Stimulated activated CD4-positive, alpha-beta T cell treated with anti-CD3 and anti-CD28 coated beads, TNF-alpha, amount 100 ng/mL, for 48 hours (primary cell): ENCODE measurements at regions not wholly inside any gene's neighbourhood (a gene's known extent, or its start where the extent isn't known, plus 50 kb on each side); places are given as distances from the start of the nearest gene placed in this dataset.

Source experiments
- DNase-seq, 3 donors: peaks; one replicate each; pipeline ENCODE4 v3.0.0-alpha.2; 2020; ENCODE audit warnings: low read depth in 3 of 3

DNA sequence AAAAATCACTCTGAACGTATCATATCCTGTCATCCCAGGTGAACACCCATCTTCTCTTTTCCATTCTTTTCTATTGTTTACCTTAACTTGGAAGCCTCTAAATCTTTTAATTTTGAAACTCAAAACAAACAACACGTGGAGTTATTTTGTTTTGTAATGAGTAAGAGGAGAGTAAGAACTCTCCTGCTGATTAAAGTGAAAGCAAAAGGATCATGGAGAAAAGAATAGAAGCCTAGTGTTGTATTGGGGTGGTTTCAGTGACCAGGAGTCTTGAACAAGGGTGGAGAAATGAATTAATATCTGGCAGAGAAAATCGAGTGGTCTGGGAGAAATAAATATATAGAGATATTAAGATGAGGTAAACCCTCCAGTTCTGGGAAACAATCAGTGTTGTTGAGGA is 237.4 kb upstream of the UGT8 start:
- DNase-seq = no peak

DNA sequence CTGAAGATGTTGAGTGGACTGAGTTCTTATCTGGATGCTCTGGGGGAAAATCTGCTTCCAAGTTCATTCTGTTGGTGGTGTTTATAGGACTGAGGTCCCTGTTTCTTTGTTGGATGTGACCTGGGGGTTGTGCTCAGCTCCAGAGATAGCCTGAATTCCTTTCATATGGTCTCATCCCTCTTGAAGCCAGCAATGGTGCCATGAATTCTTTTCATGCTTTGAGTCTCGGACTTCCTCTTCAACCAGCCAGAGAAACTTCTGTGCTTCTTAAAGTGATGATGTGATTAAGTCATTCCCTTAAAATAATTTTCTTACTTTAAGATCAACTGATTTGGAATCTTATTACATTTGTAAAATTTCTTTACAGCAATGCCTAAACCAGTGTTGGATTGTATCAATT is 233.8 kb upstream of the UGT8 start:
- DNase-seq = no peak

DNA sequence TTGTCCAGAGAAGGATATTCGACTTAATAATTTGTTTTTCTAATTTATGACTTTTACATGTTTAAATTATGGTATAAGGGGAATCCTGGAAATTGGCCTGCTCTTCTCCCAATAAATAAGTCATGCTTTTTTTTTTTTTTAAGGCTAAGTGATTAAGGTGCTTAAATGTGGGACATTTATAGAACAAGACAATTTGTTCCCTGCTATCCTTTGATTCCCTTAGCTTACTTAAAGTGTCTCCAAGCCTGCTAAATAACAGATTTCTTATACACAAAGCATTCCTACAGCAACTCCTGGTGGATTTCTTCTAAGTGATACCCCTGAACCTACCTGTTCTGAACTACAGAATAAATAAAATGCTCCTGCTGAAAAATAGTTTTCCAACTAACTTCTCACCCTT is 233.0 kb upstream of the UGT8 start:
- DNase-seq = no peak

DNA sequence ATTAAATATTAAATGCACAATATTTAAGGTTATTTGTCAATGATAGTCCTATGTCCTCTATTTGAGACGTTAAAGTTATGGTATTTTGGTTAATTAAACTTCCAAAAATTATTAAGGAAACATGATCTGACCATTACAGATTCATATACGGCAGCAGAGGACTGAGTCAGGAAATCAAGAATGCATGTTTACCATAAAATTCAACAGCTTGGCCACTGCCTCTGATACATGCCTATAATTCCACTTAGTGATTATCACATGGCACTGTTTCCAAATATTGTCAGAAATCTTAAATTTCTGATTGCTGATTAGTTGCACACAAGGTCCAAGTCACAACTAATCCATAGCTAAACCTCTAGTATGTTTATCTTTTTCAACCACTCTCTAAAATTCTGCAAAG is 232.2 kb upstream of the UGT8 start:
- DNase-seq = no peak

DNA sequence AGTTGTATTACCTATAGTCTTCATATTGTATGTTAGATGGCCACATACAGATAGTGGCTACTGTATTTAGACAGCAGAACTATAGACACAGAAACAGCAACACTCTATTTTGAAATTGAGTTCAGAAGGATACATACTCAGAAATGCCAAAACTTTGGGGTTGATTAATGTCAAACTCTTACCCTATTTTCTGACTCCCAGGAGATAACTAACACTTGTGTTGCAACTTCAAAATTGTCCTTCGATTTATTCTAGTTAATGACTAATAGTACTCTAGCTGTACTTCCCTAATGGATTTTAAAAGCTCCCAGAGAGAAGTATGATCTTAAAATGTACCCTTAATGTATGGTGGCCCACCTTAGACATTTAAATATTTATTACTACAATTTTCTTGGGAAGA is 229.9 kb upstream of the UGT8 start:
- DNase-seq = no peak

DNA sequence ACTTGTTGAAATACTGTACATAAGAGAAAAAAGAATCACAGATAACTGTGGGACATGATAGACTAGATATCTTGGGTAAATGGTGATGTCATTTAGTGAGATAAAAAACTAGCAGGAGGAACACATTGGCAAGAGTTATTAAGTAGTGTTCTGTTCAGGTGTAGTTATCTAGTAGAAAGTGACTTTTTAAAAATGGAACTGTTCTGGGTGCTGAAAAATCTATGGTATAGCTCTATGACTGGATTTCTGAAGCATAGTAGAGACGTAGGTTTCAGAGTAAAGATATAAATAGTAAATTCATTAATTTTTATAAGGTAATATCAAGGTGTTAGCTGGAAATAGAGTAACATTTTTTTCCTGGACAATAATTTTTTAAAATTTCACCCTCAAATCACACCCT is 225.1 kb upstream of the UGT8 start:
- DNase-seq = no peak

DNA sequence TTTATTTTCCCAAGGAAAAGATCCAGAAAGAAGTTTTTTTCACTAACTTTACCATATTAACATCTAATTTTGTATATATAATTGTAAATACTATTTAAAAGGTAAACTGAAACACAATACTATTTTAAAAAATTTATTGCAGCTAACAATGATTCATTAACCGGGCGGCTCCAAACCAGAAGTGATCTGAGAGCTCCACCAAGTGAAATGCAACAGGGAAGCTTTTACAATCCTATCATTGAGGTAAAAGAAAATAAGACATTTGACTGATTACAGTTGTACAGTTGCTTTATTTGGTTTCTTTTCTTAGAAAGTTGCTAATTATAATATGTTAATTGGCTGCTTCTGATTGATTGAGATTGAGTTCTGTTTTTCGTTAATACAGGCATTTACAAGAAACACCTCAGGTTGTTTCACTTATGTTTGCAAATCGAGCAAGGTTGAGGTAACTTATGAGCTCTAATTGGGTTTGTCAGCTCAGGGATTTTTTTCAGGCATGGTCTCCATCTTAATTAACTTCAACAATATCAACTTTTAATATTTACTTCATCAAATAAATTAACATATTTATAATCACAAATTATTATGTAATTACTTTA is 220.2 kb upstream of the UGT8 start:
- no peak for DNase-seq

DNA sequence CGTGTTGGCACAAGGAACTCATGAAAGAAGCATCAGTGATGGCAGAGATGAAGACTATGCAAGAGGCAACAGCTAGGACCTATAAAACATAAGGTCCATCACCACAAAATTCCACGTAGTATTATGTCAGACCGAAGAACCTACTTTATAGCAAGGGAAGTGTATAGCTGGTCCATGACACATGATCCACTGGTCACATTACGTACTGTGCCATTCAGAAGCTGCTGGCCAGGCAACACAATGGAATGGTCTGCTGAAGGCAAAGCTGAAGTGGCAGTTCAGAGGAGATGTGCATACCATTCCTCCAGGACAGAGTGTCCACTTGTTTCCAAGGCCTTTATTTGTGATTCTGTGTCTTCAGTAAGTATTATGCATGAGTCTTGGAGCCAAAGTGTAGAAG is 215.5 kb upstream of the UGT8 start:
- no peak for DNase-seq

DNA sequence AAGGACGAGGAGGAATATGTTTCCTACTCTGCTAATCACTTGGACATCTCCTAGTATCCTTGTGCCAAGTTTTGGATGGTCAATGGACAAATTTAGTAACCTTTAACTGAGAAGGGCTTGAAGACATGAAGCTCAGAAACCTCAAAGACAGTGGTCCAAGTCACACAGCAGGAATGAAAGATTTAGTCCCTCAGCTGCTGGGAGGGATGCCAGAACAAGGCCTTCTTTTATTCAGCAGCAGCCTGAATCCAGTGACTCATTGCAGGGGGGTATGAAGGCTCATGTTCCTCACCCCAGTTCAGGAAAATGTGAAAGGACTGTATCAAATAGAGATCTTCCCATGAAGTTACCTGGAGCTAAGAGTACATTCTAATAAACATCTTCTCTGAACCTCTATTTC is 214.9 kb upstream of the UGT8 start:
- no peak for DNase-seq

DNA sequence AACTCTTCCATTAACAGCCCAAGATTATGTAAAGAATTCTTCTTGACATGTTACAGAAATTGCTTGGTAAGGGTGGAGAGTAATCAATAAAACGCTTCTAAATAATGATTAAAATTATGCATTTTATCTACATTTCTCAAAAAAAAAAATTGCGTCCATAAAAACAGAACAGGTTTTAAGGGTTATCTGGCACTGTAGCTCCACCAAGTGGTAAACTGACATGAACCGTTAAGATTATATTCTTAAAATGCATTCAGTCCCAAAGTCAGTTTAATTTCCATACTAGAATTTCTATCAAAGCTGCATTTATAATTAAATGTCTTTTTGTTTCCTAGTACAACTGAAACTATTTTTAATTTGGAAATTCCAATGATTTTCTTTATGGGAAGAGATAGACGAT is 214.0 kb upstream of the UGT8 start:
- DNase-seq = no peak

DNA sequence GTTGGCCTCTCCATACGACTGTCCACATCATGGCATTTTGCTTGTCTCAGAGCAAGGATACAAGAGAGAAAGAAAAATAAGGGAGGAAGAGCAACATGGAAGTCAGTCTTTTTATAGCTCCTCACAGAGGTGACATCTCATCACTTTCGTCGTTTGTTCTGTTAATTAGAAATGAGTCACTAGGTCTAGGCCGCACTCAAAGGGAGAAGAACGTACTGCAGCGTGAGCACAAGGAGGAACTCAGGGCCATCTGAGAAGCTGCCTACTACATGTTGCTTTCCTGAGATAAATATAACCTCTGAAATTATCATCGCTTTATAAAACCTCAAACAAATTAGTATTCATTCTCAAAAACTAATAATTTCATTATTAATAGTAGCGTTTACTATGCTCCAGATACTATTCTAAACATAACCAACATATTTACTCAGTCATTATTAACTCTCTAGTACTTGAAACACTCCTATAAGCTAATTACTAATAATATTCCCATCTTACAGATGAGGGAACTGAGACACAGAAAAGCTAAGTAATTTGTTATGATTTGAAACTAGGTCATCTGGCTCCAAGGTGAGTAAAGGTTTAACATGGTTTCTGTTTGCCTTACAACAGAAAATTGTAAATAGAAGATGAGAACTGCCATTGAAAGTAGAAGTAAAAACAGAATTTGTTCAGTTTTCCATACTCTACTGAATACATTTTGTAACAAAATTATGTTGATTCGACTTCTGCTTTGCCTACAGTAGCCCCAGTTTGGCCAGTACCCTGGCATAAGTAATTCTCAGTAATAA is 213.2 kb upstream of the UGT8 start:
- no peak for DNase-seq

DNA sequence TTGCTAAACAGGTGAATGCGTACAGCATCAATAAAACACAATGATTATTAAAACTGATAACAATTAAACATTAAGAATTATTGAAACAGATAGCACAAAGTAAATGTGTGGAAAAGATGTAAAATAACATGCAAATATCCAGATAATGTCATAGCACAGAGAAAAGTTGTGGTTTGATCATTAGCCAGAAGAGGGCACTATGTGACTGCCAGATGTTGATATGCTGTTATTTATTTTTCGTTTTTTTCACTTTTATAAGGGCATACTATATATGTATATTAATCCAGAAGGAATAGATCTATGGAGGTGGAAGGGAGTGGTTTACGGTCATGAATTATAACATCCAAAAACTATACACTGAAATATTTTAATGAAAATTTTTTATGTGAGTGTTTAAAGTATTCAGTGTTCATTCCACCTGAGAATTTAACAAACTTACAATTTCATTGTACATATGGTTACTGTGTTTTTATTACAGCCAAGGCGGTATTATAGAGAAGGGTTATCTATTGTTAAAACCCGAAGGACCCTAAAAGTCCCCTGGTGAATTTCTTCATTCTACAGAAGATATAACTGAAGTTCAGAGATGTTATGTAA is 211.9 kb upstream of the UGT8 start:
- no peak for DNase-seq

DNA sequence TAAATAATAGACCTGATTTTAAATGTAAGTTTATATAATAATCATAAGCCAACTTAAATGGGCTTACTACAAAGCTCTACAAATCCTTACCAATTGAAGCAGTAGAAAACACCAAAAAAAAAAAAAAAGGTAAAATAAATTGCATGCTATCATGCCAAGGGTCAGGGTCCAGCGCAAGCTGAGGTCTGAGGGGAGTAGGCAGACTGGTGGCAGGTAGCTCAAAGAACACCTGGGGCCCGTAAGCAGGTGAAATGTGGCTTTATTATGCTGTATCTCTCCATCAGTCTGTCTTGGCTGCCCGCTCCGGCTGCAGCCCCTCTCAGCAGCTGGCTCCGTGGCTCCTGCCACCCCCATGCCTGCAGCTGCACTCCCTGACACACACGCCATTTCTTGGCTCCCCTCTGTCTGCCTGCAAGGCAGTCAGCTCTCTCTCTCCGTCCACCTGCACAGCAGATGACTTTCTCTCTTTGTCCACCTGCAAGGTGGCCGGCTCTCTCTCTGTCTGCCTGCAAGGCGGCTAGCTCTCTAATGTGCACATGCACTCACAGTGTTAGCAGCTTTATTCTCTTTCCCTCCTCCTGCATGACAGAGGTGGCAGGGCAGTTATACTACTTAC is 209.4 kb upstream of the UGT8 start:
- DNase-seq = no peak

DNA sequence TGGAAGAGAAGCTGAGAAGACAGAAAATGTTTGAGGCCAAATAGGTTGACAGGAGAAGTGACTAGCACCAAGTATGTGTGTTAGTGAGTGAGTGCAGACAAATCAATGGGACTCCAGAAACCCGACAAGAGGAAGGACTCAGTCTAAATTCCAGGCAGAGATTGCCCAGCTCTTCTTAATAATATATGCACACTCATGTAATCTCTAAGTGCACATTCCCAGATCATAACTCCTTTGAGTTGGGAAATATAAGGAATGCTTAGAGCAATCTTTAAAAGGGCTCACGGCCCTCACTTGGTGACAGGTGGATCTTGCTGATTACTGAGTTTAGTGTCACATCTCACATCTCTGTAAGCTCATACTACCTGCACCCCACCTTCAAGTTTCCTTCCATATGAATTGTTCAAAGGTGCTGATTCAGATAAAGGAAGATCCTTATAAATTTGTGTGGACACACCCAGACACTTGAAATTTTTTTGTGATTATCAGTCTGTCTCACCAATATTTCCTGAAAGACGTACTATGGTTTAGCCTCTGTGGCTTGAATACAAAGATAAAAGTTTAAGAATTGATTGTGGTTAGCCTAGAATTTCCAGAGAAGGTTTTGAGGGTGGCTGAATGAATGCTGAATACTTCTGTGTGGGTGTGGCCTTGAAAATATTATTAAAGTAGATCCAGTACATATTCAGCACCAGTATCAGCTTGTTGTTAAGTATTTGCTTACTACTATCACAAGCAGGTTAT is 205.1 kb upstream of the UGT8 start:
- no peak for DNase-seq

DNA sequence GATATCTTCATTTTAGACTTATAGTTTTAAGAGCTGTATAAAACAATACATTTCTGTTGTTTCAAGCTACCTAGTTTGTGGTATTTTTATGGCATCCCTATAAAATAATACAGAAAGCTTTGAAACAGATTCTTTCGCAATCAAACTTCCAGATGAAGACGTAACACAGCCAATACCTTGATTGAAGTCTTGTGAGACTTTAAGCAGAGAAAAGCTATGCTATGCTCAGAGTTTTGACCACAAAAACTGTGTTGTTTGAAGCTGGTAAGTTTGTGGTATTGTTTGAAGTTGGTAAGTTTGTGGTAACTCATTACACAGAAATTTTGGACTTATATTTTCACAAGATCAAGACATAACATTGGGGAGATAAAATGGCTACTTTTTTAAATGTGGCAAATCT is 201.8 kb upstream of the UGT8 start:
- no peak for DNase-seq

DNA sequence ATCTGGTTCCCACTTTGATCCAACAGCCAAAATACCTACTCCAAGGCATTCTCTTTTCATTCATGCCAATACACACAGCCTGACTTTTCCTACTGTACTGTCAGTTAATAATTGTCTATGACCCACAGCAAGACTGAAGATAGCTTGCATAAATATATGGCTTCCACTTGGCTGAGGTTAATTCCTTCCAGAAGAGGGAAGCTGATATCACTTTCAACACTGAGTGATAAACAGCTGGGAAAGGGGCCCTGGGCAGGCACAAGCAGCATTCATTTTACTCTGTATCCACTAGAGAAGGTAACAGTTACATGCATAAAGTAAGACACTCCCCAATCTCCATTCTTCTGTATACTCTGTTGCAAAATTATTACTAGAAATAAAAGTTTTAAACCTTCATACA is 200.2 kb upstream of the UGT8 start:
- no peak for DNase-seq

DNA sequence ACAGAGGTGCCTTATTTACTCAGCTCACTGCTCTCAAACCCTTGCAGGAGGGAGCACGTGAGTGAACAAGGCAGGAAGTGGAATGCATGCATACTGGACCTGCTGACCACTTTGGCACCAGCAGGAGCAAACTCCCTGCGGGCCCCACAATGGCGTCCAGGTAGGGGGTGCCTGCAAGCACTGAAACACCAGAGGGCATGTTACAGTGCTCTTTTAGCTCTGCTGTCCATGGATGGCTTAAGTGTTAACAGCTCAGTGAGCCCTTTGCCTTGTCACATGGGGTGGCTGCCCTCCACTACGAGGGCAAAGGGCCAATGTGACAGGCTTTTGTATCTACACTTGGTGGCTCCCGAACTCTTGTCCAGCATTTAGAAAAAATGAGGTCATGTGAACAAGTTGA is 199.5 kb upstream of the UGT8 start:
- DNase-seq = no peak

DNA sequence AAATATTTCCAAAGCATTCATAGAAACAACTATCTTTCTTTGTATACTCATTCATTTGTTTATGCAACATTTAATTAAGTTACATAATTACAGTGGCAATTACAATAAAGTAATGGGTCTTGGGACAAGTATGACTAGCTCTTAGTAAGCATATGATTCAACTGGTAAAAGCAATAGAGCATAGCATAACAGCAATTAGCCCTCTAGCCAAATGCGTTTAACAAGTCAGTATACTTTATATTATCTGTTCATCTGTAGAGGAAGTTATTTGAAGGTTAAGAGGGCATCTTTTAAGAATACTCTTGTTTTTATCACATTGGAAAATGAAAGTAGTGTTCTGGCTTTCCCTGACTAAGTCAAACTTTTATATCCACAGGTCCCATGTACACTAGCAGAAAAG is 198.1 kb upstream of the UGT8 start:
- DNase-seq = no peak

DNA sequence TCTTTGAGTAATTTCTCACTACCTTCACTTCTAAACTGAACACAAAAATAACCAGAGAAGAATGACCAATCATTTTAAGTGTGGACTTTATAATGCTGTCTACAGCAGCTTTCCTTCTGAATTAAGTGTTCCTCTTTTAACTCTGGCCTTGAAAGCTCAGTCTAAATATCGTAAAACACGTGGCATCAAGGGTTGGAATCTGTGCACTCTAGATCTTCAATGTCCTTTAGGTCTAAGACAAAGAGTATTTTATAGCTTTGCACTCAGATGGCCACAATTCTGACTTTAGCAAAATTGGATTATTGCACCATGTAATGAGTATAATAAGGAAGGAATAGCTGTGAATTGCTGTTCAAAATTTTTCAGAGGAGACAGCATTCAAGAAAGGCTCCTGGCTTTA is 197.1 kb upstream of the UGT8 start:
- no peak for DNase-seq

DNA sequence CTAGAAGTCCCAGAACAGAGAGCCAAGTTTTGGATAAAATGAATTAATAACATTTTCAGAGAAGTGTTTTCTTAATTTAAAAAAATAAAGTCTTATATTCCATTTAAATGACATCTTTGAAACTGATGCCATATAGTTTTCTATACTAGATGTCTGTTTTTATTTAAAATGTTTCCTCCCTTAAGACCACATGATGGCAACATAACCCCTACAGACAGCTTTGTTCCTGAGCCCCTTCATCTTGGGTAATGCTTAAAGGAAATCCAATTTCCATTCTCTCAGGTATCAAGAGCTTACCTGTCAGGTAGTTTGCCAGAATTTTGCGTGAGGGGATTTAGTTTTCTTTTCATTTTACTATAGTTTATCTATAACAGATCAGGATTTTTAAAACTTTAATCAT is 181.4 kb upstream of the UGT8 start:
- no peak for DNase-seq

DNA sequence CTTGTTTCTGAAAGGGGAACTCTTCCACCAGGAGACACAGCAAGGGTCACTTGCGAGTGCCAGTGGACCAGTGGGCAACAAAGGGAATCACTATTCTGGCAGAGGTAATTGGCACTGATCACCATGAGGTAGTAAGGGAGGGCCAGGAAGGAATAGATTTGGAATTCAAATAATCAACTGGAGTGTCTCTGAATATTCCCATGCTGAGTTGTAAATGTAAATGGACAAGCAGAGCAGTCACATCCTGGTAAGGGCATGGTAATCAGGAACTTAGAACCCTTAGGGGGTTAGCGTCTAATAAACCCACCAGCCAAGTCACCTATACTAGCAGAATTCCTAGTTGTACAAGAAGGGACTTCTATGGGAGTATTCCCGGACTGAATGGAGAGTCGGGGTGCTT is 178.5 kb upstream of the UGT8 start:
- DNase-seq = no peak

DNA sequence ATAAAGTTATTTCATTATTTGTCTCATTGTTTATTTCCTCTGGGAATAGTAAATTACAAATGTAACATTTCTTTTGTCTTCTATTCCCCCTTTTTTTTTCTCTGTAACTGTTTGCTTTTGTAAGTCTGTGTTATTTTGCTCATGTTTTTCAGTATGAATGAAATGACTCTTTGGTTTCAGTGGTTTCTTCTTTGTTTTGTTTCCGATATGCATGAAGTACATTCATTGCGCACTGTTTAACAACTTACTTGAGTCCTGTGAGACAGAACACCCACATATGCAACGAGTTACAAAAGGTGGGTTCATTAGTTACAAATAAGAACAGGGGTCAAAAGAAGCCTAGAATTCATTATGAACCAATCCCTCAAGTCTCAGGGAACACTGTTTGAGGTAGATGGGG is 175.0 kb upstream of the UGT8 start:
- DNase-seq = no peak
